ENCODE measurements at regions not wholly inside any gene's neighbourhood (a gene's known extent, or its start where the extent isn't known, plus 50 kb on each side); places are given as distances from the start of the nearest gene placed in this dataset.
A peak's percentile ranks its signal among the peaks of the same experiment; 100 is the strongest.

DNA sequence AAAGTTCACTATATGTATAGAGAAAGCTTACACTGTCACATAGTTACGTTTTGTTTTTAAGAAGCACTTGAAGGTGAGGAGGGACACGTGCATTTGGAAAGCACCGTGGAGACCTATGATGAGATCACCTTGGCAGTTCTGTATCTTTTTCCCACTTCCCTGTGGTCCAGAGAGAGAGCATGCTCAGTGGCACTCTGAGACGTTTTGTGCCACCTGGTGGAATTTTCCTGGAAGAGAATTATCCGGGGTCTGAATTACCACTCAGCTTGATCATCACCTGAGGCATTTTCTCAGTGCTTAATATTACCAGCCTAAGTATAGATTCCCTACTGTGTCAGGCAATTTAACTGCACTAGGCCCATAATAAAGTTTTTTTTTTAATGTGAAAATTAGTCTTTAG lies 469.4 kb upstream of the SMIM21 start:
- no peaks in the 10 kb centered on the region for H3K27me3 ChIP-seq (ENCODE audit: control insufficient read depth, insufficient read depth, low read length)
- H3K9ac ChIP-seq (ENCODE audit: low read length in 3 of 3), result no peak overlapping the region
- no peak overlapping the region for H3K4me3 ChIP-seq (ENCODE audit: low read length in 3 of 3)
- TF ChIP-seq, protein P1, sequence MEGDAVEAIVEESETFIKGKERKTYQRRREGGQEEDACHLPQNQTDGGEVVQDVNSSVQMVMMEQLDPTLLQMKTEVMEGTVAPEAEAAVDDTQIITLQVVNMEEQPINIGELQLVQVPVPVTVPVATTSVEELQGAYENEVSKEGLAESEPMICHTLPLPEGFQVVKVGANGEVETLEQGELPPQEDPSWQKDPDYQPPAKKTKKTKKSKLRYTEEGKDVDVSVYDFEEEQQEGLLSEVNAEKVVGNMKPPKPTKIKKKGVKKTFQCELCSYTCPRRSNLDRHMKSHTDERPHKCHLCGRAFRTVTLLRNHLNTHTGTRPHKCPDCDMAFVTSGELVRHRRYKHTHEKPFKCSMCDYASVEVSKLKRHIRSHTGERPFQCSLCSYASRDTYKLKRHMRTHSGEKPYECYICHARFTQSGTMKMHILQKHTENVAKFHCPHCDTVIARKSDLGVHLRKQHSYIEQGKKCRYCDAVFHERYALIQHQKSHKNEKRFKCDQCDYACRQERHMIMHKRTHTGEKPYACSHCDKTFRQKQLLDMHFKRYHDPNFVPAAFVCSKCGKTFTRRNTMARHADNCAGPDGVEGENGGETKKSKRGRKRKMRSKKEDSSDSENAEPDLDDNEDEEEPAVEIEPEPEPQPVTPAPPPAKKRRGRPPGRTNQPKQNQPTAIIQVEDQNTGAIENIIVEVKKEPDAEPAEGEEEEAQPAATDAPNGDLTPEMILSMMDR (IDR thresholded peaks at IDR 0.05; ENCODE audit: borderline replicate concordance, extremely low read depth, insufficient read depth), result peak; percentile 29
- FAIRE-seq (no peak), DNase-seq (peak in 3 of 5 donors; percentile 31 to 67 (median 66))
- no peaks in the 10 kb centered on the region for H3K4me1 ChIP-seq (ENCODE audit: control insufficient read depth in 2 of 3, insufficient read depth in 2 of 3, low read depth in 1 of 3, low read length in 3 of 3)
- no peak overlapping the region for H3K27ac ChIP-seq (ENCODE audit: low read depth in 2 of 2, low read length in 2 of 2)
- H3K9me3 ChIP-seq (ENCODE audit: control insufficient read depth in 2 of 3, insufficient read depth in 1 of 3, low read length in 3 of 3), result no peaks in the 10 kb centered on the region
- no peaks in the 10 kb centered on the region for H3K36me3 ChIP-seq (ENCODE audit: control insufficient read depth in 2 of 3, insufficient read depth in 3 of 3, low read length in 3 of 3)
- intact Hi-C loops (cut with DNase I), result no loop called here

DNA sequence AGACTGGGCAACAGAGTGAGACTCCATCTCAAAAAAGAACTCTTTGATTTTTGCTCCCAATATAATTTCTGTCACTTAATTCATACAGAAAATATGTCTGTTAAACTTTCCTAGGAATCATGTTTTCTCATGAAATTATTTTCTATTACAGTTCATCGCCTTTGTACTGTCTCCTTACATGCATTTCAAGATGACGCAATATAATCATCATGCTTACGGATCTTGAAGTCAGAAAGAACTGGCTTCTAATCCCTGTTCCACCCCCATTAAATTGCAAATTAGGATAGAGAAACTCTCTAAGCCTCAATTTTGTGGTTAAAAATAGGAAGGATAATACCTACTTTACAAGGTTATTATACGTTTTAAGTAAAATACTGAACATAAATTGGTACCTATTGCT lies 467.6 kb upstream of the SMIM21 start:
- DNase-seq (no peak), FAIRE-seq (no peak)
- no peaks in the 10 kb centered on the region for H3K36me3 ChIP-seq (ENCODE audit: control insufficient read depth in 2 of 3, insufficient read depth in 3 of 3, low read length in 3 of 3)
- no peaks in the 10 kb centered on the region for H3K27me3 ChIP-seq (ENCODE audit: control insufficient read depth, insufficient read depth, low read length)
- no peak overlapping the region for H3K27ac ChIP-seq (ENCODE audit: low read depth in 2 of 2, low read length in 2 of 2)
- H3K9me3 ChIP-seq (ENCODE audit: control insufficient read depth in 2 of 3, insufficient read depth in 1 of 3, low read length in 3 of 3), result no peaks in the 10 kb centered on the region
- intact Hi-C loops (cut with DNase I), result no loop called here
- no peak overlapping the region for H3K9ac ChIP-seq (ENCODE audit: low read length in 3 of 3)
- no peak overlapping the region for H3K4me3 ChIP-seq (ENCODE audit: low read length in 3 of 3)
- TF ChIP-seq, protein P1 (IDR thresholded peaks at IDR 0.05; ENCODE audit: borderline replicate concordance, extremely low read depth, insufficient read depth), result no peak
- H3K4me1 ChIP-seq (ENCODE audit: control insufficient read depth in 2 of 3, insufficient read depth in 2 of 3, low read depth in 1 of 3, low read length in 3 of 3), result no peaks in the 10 kb centered on the region

DNA sequence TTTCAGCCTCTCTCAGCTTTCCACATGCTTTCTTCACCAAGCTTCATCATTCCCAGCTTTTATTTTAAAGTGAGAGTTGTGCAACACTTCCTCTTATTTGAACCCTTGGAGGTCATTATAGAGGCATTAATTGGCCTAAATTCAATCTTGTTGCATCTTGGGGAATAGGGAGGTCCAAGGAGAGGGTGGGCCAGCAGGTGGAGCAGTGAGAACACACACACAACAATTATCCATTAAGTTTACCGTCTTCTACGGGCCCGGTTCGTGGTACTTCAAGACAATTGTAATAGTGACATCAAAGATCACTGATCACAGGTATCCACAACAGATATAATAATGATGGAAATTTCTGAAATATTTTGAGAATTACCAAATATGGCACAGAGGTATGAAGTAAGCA lies 457.2 kb upstream of the SMIM21 start:
- Histone ChIP-seq H3K4me1 (ENCODE audit: control insufficient read depth in 2 of 3, insufficient read depth in 2 of 3, low read depth in 1 of 3, low read length in 3 of 3) (no peaks in the 10 kb centered on the region), H3K4me3 (ENCODE audit: low read length in 3 of 3) (no peak overlapping the region), H3K36me3 (ENCODE audit: control insufficient read depth in 2 of 3, insufficient read depth in 3 of 3, low read length in 3 of 3) (no peaks in the 10 kb centered on the region), H3K9me3 (ENCODE audit: control insufficient read depth in 2 of 3, insufficient read depth in 1 of 3, low read length in 3 of 3) (no peaks in the 10 kb centered on the region), H3K27ac (ENCODE audit: low read depth in 2 of 2, low read length in 2 of 2) (no peak overlapping the region), H3K27me3 (ENCODE audit: control insufficient read depth, insufficient read depth, low read length) (no peaks in the 10 kb centered on the region), H3K9ac (ENCODE audit: low read length in 3 of 3) (no peak overlapping the region)
- DNase-seq (no peak), FAIRE-seq (no peak)
- intact Hi-C loops (cut with DNase I), result no loop called here
- TF ChIP-seq, protein P1 (IDR thresholded peaks at IDR 0.05; ENCODE audit: borderline replicate concordance, extremely low read depth, insufficient read depth), result no peak

DNA sequence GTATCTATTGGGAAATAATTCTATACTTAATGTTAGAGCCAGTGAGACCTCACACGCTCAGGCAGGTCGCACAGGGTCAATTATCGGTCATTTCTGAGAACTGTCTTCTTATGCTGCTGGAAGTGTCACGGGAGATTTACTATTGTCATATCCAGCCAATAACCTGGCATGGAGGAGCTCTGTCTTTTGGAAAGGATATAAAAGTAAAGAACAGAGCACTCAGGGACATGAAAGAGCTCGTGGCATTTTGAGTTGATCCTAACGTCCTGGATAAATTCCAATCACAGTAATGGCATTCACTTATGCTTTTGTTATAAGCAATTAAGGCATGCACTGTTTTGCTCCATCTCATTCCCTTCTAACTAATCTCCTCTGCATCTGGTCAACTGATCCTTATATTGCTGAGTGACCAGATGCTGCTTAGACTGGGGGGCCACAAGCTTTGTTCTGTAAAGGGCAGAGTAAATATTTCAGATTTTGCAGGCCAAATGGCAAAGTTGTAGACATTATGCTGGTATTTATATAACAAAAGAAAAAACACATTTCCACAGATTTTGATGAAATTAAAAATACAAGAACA lies 453.5 kb upstream of the SMIM21 start:
- H3K4me1 ChIP-seq (ENCODE audit: control insufficient read depth in 2 of 3, insufficient read depth in 2 of 3, low read depth in 1 of 3, low read length in 3 of 3), result no peaks in the 10 kb centered on the region
- H3K27me3 ChIP-seq (ENCODE audit: control insufficient read depth, insufficient read depth, low read length), result no peaks in the 10 kb centered on the region
- intact Hi-C loops (cut with DNase I), result no loop called here
- no peak overlapping the region for H3K9ac ChIP-seq (ENCODE audit: low read length in 3 of 3)
- FAIRE-seq, result no peak
- no peak overlapping the region for H3K4me3 ChIP-seq (ENCODE audit: low read length in 3 of 3)
- no peaks in the 10 kb centered on the region for H3K36me3 ChIP-seq (ENCODE audit: control insufficient read depth in 2 of 3, insufficient read depth in 3 of 3, low read length in 3 of 3)
- no peak overlapping the region for H3K27ac ChIP-seq (ENCODE audit: low read depth in 2 of 2, low read length in 2 of 2)
- H3K9me3 ChIP-seq (ENCODE audit: control insufficient read depth in 2 of 3, insufficient read depth in 1 of 3, low read length in 3 of 3), result no peaks in the 10 kb centered on the region
- TF ChIP-seq, protein P1 (IDR thresholded peaks at IDR 0.05; ENCODE audit: borderline replicate concordance, extremely low read depth, insufficient read depth), result no peak
- no peak for DNase-seq

All from kidney (tissue), 13 donors.